ENCODE measurements at regions not wholly inside any gene's neighbourhood (a gene's known extent, or its start where the extent isn't known, plus 50 kb on each side); places are given as distances from the start of the nearest gene placed in this dataset.

GRCh38 chr13:104017317-104017716 lies 951.1 kb upstream of the SLC10A2 start:
- H3K36me3 ChIP-seq = no peaks in the 10 kb centered on the region
- no peak for TF ChIP-seq CTCF (IDR thresholded peaks at IDR 0.05; ENCODE audit: low read depth, low read length)

GRCh38 chr13:104015646-104016396 lies 949.6 kb upstream of the SLC10A2 start:
- H3K27me3 ChIP-seq (ENCODE audit: insufficient read depth, low read depth, severe bottlenecking) = no peaks in the 10 kb centered on the region
- no peak overlapping the region for H3K4me3 ChIP-seq (ENCODE audit: low read depth, low read length)
- DNase-seq = no peak
- no peak for TF ChIP-seq CTCF (IDR thresholded peaks at IDR 0.05; ENCODE audit: low read depth, low read length)
- H3K27ac ChIP-seq = no peak overlapping the region
- no peaks in the 10 kb centered on the region for H3K36me3 ChIP-seq
- H3K9me3 ChIP-seq (ENCODE audit: severe bottlenecking) = no peaks in the 10 kb centered on the region

More at GRCh38 chr13:104017317-104017716, 951.1 kb upstream of the SLC10A2 start:
- no peak for DNase-seq
- no peaks in the 10 kb centered on the region for H3K27me3 ChIP-seq (ENCODE audit: insufficient read depth, low read depth, severe bottlenecking)
- H3K9me3 ChIP-seq (ENCODE audit: severe bottlenecking) = no peaks in the 10 kb centered on the region
- H3K27ac ChIP-seq = no peak overlapping the region
- no peak overlapping the region for H3K4me3 ChIP-seq (ENCODE audit: low read depth, low read length)

GRCh38 chr13:104014803-104015645 lies 948.8 kb upstream of the SLC10A2 start:
- no peaks in the 10 kb centered on the region for H3K27me3 ChIP-seq (ENCODE audit: insufficient read depth, low read depth, severe bottlenecking)
- H3K4me3 ChIP-seq (ENCODE audit: low read depth, low read length) = no peak overlapping the region
- no peaks in the 10 kb centered on the region for H3K9me3 ChIP-seq (ENCODE audit: severe bottlenecking)
- no peaks in the 10 kb centered on the region for H3K36me3 ChIP-seq
- H3K27ac ChIP-seq = no peak overlapping the region
- TF ChIP-seq CTCF (IDR thresholded peaks at IDR 0.05; ENCODE audit: low read depth, low read length) = no peak
- DNase-seq = no peak

- peak overlapping the region; percentile 83 for H3K27ac ChIP-seq
Measured at GRCh38 chr13:104011505-104012241, 945.5 kb upstream of the SLC10A2 start.

More at GRCh38 chr13:104011505-104012241, 945.5 kb upstream of the SLC10A2 start:
- no peaks in the 10 kb centered on the region for H3K9me3 ChIP-seq (ENCODE audit: severe bottlenecking)
- H3K4me3 ChIP-seq (ENCODE audit: low read depth, low read length) = peak overlapping the region; percentile 51
- DNase-seq = peak; percentile 97
- H3K27me3 ChIP-seq (ENCODE audit: insufficient read depth, low read depth, severe bottlenecking) = no peaks in the 10 kb centered on the region
- TF ChIP-seq CTCF (IDR thresholded peaks at IDR 0.05; ENCODE audit: low read depth, low read length) = peak; percentile 23; the same call in 1 of the 2 replicates
- H3K36me3 ChIP-seq = no peaks in the 10 kb centered on the region
